ENCODE measurements at regions not wholly inside any gene's neighbourhood (a gene's known extent, or its start where the extent isn't known, plus 50 kb on each side); places are given as distances from the start of the nearest gene placed in this dataset.

DNA sequence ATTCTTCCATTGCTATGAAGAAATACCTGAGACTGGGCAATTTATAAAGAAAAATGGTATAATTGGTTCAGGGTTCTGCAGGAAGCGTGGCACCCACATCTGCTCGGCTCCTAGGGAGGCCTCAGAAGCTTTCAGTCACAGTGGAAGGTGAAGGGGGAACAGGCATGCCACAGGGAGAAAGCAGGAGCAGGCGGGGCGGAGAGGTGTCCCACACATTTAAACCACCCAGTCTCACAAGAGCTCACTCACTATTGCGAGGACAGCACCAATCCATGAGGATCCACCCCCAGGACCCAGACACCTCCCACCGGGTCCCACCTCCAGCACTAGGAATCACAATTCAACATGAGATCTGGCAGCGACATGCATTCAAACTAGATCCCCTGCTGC is 56.0 kb upstream of the C14orf180 start:
- no peak overlapping the region for H3K27ac Mint-ChIP-seq (ENCODE audit: unreplicated experiment)
- TF ChIP-seq, protein P1, sequence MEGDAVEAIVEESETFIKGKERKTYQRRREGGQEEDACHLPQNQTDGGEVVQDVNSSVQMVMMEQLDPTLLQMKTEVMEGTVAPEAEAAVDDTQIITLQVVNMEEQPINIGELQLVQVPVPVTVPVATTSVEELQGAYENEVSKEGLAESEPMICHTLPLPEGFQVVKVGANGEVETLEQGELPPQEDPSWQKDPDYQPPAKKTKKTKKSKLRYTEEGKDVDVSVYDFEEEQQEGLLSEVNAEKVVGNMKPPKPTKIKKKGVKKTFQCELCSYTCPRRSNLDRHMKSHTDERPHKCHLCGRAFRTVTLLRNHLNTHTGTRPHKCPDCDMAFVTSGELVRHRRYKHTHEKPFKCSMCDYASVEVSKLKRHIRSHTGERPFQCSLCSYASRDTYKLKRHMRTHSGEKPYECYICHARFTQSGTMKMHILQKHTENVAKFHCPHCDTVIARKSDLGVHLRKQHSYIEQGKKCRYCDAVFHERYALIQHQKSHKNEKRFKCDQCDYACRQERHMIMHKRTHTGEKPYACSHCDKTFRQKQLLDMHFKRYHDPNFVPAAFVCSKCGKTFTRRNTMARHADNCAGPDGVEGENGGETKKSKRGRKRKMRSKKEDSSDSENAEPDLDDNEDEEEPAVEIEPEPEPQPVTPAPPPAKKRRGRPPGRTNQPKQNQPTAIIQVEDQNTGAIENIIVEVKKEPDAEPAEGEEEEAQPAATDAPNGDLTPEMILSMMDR (IDR thresholded peaks at IDR 0.05; ENCODE audit: unreplicated experiment) = no peak
- H3K36me3 Mint-ChIP-seq (ENCODE audit: low read depth, unreplicated experiment) = peaks cover 21% of the 10 kb centered on the region
- no peaks in the 10 kb centered on the region for H3K4me1 Mint-ChIP-seq (ENCODE audit: unreplicated experiment)
- H3K4me3 Mint-ChIP-seq (ENCODE audit: unreplicated experiment) = no peak overlapping the region
- peaks cover 14% of the 10 kb centered on the region for H3K27me3 Mint-ChIP-seq (ENCODE audit: unreplicated experiment)
- H3K9me3 Mint-ChIP-seq (ENCODE audit: unreplicated experiment) = peaks cover 8% of the 10 kb centered on the region
- DNase-seq (ENCODE audit: low spot score) = no peak

DNA sequence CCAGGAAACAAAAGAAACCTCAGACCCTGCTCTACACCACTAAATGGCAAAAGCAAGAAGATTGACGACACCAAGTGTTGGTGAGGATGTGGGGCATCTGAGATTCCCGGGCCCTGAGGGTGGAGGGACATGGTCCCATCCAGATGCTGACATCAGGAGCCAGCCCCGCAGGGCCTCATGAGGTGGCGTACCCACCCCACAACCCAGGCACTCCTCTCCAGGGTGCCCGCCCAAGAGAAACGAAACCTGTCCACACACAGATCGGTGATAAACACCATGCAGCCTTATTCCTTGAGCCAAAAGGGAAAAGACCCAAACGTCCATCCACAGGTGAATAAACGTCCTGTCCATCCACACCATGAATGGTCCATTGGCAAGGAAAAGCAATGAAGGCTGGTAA is 54.8 kb upstream of the C14orf180 start:
- no peaks in the 10 kb centered on the region for H3K4me1 Mint-ChIP-seq (ENCODE audit: unreplicated experiment)
- DNase-seq (ENCODE audit: low spot score) = no peak
- peaks cover 8% of the 10 kb centered on the region for H3K9me3 Mint-ChIP-seq (ENCODE audit: unreplicated experiment)
- H3K27me3 Mint-ChIP-seq (ENCODE audit: unreplicated experiment) = peaks cover 14% of the 10 kb centered on the region
- H3K27ac Mint-ChIP-seq (ENCODE audit: unreplicated experiment) = no peak overlapping the region
- TF ChIP-seq, protein P1 (IDR thresholded peaks at IDR 0.05; ENCODE audit: unreplicated experiment) = no peak
- no peak overlapping the region for H3K4me3 Mint-ChIP-seq (ENCODE audit: unreplicated experiment)
- H3K36me3 Mint-ChIP-seq (ENCODE audit: low read depth, unreplicated experiment) = peaks cover 21% of the 10 kb centered on the region

DNA sequence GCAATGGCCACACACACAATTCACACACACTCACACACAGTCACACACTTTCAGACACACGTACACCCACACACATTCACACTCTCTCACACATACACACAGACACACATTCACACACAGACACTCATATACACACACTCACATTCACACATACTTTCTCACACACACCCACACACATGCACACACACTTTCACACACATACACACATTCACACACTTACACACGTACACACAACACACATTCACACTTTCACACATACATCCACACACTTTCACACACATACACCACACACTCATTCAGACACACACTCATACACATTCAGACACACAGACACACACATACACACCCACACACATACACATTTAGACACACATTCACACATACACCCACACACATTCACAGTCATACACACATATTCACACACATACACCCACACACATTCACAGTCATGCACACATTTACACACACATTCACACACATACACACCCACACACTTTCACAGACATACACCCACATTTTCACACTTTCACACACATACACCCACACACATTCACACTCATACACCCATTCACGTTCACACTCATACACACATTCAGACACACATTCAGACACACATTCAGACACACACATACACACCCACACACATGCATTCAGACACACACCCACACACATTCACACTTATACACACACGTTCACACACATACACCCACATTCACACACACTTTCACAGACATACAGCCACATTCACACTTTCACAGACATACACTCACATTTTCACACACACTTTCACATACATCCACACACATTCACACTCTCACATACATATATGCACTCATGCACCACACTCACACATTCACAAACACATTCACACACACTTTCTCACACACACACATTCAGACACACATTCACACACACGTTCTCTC is 52.6 kb upstream of the C14orf180 start:
- Mint-ChIP-seq H3K9me3 (ENCODE audit: unreplicated experiment) (peaks cover 8% of the 10 kb centered on the region), H3K27me3 (ENCODE audit: unreplicated experiment) (peaks cover 9% of the 10 kb centered on the region), H3K36me3 (ENCODE audit: low read depth, unreplicated experiment) (peaks cover 21% of the 10 kb centered on the region), H3K4me3 (ENCODE audit: unreplicated experiment) (no peak overlapping the region), H3K27ac (ENCODE audit: unreplicated experiment) (no peak overlapping the region), H3K4me1 (ENCODE audit: unreplicated experiment) (no peaks in the 10 kb centered on the region)
- no peak for DNase-seq (ENCODE audit: low spot score)
- TF ChIP-seq, protein P1 (IDR thresholded peaks at IDR 0.05; ENCODE audit: unreplicated experiment) = no peak

DNA sequence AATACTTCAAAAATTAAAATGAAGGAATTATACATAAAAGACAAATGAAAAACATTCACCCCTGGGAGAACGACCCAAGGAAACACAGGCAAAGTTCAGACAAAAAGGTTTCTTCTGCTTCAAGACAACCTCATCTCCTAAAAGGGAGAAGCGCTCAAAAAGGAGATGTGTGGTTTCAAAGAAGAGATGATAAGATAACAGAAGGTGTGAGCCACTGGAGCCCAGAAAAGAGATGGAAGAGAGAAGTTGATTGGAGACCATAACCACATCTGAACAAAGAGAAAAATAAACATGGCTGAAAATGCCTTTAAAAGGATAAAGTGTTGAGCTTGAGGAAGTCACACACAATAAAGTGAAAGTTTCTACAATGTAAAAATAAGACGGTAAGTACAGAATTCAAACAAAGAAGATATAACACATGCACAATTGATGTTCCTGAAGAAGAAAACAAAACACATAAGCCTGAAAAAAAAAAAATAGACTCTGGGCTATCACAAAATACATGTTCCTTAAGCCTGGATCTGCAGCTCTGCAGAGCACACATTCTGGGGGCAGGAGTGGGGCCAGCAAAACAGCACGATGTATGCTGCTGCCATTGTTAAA is 51.6 kb upstream of the C14orf180 start:
- H3K36me3 Mint-ChIP-seq (ENCODE audit: low read depth, unreplicated experiment) = peaks cover 21% of the 10 kb centered on the region
- peaks cover 12% of the 10 kb centered on the region for H3K27me3 Mint-ChIP-seq (ENCODE audit: unreplicated experiment)
- H3K4me3 Mint-ChIP-seq (ENCODE audit: unreplicated experiment) = no peak overlapping the region
- no peak for DNase-seq (ENCODE audit: low spot score)
- H3K4me1 Mint-ChIP-seq (ENCODE audit: unreplicated experiment) = no peaks in the 10 kb centered on the region
- H3K27ac Mint-ChIP-seq (ENCODE audit: unreplicated experiment) = no peak overlapping the region
- TF ChIP-seq, protein P1 (IDR thresholded peaks at IDR 0.05; ENCODE audit: unreplicated experiment) = no peak
- peaks cover 8% of the 10 kb centered on the region for H3K9me3 Mint-ChIP-seq (ENCODE audit: unreplicated experiment)

DNA sequence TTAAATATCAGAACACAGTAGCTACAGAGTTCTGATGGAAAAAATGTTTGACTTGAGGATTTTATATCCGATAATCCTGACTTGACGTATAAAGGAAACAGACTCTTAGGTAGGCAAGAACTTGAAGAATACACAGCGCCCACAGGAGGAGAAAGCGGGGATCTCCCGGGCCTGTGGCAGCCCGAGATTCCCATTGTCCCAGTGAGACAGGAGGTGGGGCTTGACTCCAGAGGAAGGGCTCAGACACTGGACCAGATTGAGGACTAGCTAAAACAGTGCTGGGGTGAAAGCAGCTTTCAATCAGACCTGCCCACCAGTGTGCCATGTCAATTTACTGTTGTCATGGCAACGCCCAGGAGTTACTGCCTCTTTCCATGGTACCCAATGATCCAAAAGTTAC is 51.1 kb upstream of the C14orf180 start:
- no peak overlapping the region for H3K27ac Mint-ChIP-seq (ENCODE audit: unreplicated experiment)
- peaks cover 21% of the 10 kb centered on the region for H3K36me3 Mint-ChIP-seq (ENCODE audit: low read depth, unreplicated experiment)
- no peak for DNase-seq (ENCODE audit: low spot score)
- TF ChIP-seq, protein P1 (IDR thresholded peaks at IDR 0.05; ENCODE audit: unreplicated experiment) = no peak
- H3K27me3 Mint-ChIP-seq (ENCODE audit: unreplicated experiment) = peaks cover 14% of the 10 kb centered on the region
- H3K4me1 Mint-ChIP-seq (ENCODE audit: unreplicated experiment) = no peaks in the 10 kb centered on the region
- peaks cover 8% of the 10 kb centered on the region for H3K9me3 Mint-ChIP-seq (ENCODE audit: unreplicated experiment)
- H3K4me3 Mint-ChIP-seq (ENCODE audit: unreplicated experiment) = no peak overlapping the region

Measured in endothelial cell (in vitro differentiated cells).